ENCODE measurements at regions not wholly inside any gene's neighbourhood (a gene's known extent, or its start where the extent isn't known, plus 50 kb on each side); places are given as distances from the start of the nearest gene placed in this dataset.

DNA sequence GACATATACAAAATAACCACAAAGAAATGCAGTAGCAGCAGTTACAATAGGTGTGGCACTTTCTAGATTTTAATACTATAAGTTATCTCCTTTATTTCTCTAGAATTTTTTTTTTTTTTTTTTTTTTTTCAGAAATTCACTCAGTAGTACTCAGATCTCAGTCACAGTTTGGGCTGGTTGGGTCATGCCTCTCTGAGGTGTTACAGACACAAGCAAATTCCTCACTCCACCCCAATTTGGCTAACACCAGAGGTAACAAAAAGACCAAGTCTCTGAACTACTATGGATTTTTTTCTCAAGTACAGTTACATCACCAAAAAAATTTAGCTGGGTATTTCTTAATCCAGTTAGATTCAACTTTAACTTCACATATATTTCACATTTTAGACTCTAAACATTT is 985.1 kb upstream of the LRRN3 start:
- H3K4me3 Mint-ChIP-seq: no peak overlapping the region
- H3K27me3 Mint-ChIP-seq (ENCODE audit: low read depth): no peaks in the 10 kb centered on the region
- DNase-seq (ENCODE audit: low read depth, low spot score): no peak
- peaks cover 4% of the 10 kb centered on the region for H3K9me3 Mint-ChIP-seq
- H3K36me3 Mint-ChIP-seq (ENCODE audit: low read depth): no peaks in the 10 kb centered on the region
- H3K4me1 Mint-ChIP-seq: peaks cover 6% of the 10 kb centered on the region
- H3K27ac Mint-ChIP-seq (ENCODE audit: unreplicated experiment): no peak overlapping the region
- TF ChIP-seq CTCF (conservative IDR thresholded peaks at IDR 0.05): no peak

- Mint-ChIP-seq H3K4me1 (no peaks in the 10 kb centered on the region), H3K4me3 (no peak overlapping the region), H3K27me3 (ENCODE audit: low read depth) (no peaks in the 10 kb centered on the region), H3K9me3 (peaks cover 18% of the 10 kb centered on the region), H3K27ac (ENCODE audit: unreplicated experiment) (peak overlapping the region; percentile 87), H3K36me3 (ENCODE audit: low read depth) (peaks cover 3% of the 10 kb centered on the region)
- TF ChIP-seq CTCF (conservative IDR thresholded peaks at IDR 0.05): no peak
- DNase-seq (ENCODE audit: low read depth, low spot score): no peak
Observed at GRCh38 chr7:110119883-110120581, 970.9 kb upstream of the LRRN3 start.

DNA sequence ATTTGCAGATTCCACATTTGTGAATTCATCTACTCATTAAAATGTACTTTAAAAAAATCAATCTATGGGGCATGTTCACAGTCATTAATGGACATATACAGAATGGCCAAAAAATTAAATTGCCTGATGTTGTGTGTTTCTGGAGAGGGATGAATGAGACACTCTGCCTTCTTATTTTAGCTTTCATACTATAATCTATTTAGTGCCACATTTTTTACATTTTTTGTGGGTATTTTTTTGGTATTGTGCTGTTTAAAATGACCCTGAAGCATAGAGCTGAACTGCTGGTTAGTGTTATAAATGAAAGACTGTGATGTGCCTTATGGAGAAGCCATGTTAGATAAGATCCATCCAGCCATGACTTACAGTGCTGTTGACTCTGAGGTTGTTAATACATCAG is 961.8 kb upstream of the LRRN3 start:
- Mint-ChIP-seq H3K4me1 (peaks cover 6% of the 10 kb centered on the region), H3K27ac (ENCODE audit: unreplicated experiment) (no peak overlapping the region), H3K36me3 (ENCODE audit: low read depth) (no peaks in the 10 kb centered on the region), H3K4me3 (no peak overlapping the region), H3K9me3 (peaks cover 4% of the 10 kb centered on the region), H3K27me3 (ENCODE audit: low read depth) (no peaks in the 10 kb centered on the region)
- no peak for DNase-seq (ENCODE audit: low read depth, low spot score)
- no peak for TF ChIP-seq CTCF (conservative IDR thresholded peaks at IDR 0.05)

DNA sequence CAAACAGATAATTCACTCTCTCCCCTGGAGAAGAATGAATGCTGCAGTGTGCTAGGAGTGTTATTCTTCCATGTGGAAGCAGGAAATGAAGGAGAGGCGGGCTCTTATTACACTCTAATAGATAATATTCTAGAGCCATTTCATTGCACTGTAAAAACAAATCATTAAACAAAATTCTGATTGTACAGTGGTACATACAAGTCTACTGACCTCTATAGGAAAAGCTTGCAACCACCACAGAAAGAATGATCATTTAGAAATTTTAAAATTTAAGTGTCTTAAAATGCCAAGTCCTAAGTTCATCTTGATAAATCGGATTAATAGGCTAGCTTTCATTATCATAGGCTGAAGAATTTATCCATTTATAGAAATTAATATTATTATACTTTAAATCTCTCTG is 960.3 kb upstream of the LRRN3 start:
- DNase-seq (ENCODE audit: low read depth, low spot score): no peak
- no peaks in the 10 kb centered on the region for H3K27me3 Mint-ChIP-seq (ENCODE audit: low read depth)
- no peaks in the 10 kb centered on the region for H3K36me3 Mint-ChIP-seq (ENCODE audit: low read depth)
- H3K9me3 Mint-ChIP-seq: no peaks in the 10 kb centered on the region
- no peak for TF ChIP-seq CTCF (conservative IDR thresholded peaks at IDR 0.05)
- no peak overlapping the region for H3K27ac Mint-ChIP-seq (ENCODE audit: unreplicated experiment)
- H3K4me1 Mint-ChIP-seq: peaks cover 6% of the 10 kb centered on the region
- H3K4me3 Mint-ChIP-seq: no peak overlapping the region

DNA sequence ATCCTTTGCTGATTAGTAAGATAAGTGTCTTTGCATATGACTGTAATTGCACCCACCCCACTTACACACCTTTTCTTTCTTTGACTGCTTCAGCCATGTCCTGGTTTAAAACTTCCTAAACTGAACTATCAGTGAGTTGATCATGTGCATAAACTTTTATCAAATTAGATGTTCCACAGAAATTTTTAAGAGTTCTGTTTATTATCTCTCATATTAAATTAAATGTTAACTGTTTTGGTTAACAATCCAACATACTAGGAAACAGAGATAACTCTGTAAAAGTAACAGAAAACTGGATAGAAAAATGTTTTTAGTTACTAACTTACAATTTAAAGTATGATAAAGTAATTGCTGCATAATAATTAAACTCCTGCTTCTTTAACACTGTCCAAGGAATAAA is 959.6 kb upstream of the LRRN3 start:
- H3K27me3 Mint-ChIP-seq (ENCODE audit: low read depth): no peaks in the 10 kb centered on the region
- peaks cover 6% of the 10 kb centered on the region for H3K4me1 Mint-ChIP-seq
- H3K36me3 Mint-ChIP-seq (ENCODE audit: low read depth): no peaks in the 10 kb centered on the region
- no peaks in the 10 kb centered on the region for H3K9me3 Mint-ChIP-seq
- no peak overlapping the region for H3K4me3 Mint-ChIP-seq
- H3K27ac Mint-ChIP-seq (ENCODE audit: unreplicated experiment): no peak overlapping the region
- TF ChIP-seq CTCF (conservative IDR thresholded peaks at IDR 0.05): no peak
- DNase-seq (ENCODE audit: low read depth, low spot score): no peak

Measured in neural crest cell (in vitro differentiated cells).